Activated naive CD8-positive, alpha-beta T cell treated with anti-CD3 and anti-CD28 coated beads, Interleukin-2, amount 50 U/mL, for 24 hours (primary cell): ENCODE measurements at regions not wholly inside any gene's neighbourhood (a gene's known extent, or its start where the extent isn't known, plus 50 kb on each side); places are given as distances from the start of the nearest gene placed in this dataset.

Experiments
- ATAC-seq: fragments of 150-1000 bp; cut with Tn5 transposase; one replicate; pipeline ENCODE4 v1.10.0; 2021
- DNase-seq: peaks from one replicate; pipeline ENCODE4 v3.0.0; 2021
- H3K27ac Mint-ChIP-seq: one replicate; pipeline ENCODE4 v1.8.0; 2021; ENCODE audit warnings: mild to moderate bottlenecking, mixed read lengths
- H3K27me3 Mint-ChIP-seq: one replicate; pipeline ENCODE4 v1.8.0; 2021; ENCODE audit warnings: mixed read lengths
- H3K36me3 Mint-ChIP-seq: one replicate; pipeline ENCODE4 v1.8.0; 2021; ENCODE audit warnings: low read depth, mixed read lengths
- H3K4me1 Mint-ChIP-seq: one replicate; pipeline ENCODE4 v1.8.0; 2021; ENCODE audit warnings: mixed read lengths
- H3K4me3 Mint-ChIP-seq: one replicate; pipeline ENCODE4 v1.8.0; 2021; ENCODE audit warnings: mild to moderate bottlenecking, moderate library complexity, mixed read lengths
- H3K9me3 Mint-ChIP-seq: one replicate; pipeline ENCODE4 v1.8.0; 2021; ENCODE audit warnings: mixed read lengths

- Mint-ChIP-seq H3K36me3 (no peaks in the 10 kb centered on the region), H3K27me3 (no peaks in the 10 kb centered on the region), H3K27ac (no peak overlapping the region), H3K4me1 (no peaks in the 10 kb centered on the region), H3K4me3 (no peak overlapping the region), H3K9me3 (peaks cover 26% of the 10 kb centered on the region)
- ATAC-seq (no peak), DNase-seq (no peak)
Observed at GRCh38 chr16:64410306-64410705, 711.6 kb downstream of the CDH11 start.

- Mint-ChIP-seq H3K27me3 (no peaks in the 10 kb centered on the region), H3K9me3 (peaks cover 26% of the 10 kb centered on the region), H3K36me3 (no peaks in the 10 kb centered on the region), H3K4me1 (no peaks in the 10 kb centered on the region), H3K27ac (no peak overlapping the region), H3K4me3 (no peak overlapping the region)
- ATAC-seq, result no peak
- no peak for DNase-seq
Observed at GRCh38 chr16:64409783-64410210, 712.1 kb downstream of the CDH11 start.

GRCh38 chr16:64408699-64409098 lies 713.2 kb downstream of the CDH11 start:
- no peaks in the 10 kb centered on the region for H3K27me3 Mint-ChIP-seq
- ATAC-seq (no peak), DNase-seq (no peak)
- peaks cover 26% of the 10 kb centered on the region for H3K9me3 Mint-ChIP-seq
- H3K27ac Mint-ChIP-seq, result no peak overlapping the region
- H3K4me1 Mint-ChIP-seq, result no peaks in the 10 kb centered on the region
- H3K4me3 Mint-ChIP-seq, result no peak overlapping the region
- H3K36me3 Mint-ChIP-seq, result no peaks in the 10 kb centered on the region

- no peaks in the 10 kb centered on the region for H3K27me3 Mint-ChIP-seq
- no peak for ATAC-seq
Observed at GRCh38 chr16:64406770-64407181, 715.1 kb downstream of the CDH11 start.

GRCh38 chr16:64403352-64403751 lies 718.5 kb downstream of the CDH11 start:
- Mint-ChIP-seq H3K36me3 (no peaks in the 10 kb centered on the region), H3K4me3 (no peak overlapping the region), H3K4me1 (no peaks in the 10 kb centered on the region), H3K27ac (no peak overlapping the region), H3K9me3 (peaks cover 13% of the 10 kb centered on the region), H3K27me3 (no peaks in the 10 kb centered on the region)
- ATAC-seq (no peak), DNase-seq (no peak)

More at GRCh38 chr16:64406770-64407181, 715.1 kb downstream of the CDH11 start:
- Mint-ChIP-seq H3K9me3 (peaks cover 22% of the 10 kb centered on the region), H3K36me3 (no peaks in the 10 kb centered on the region), H3K27ac (no peak overlapping the region), H3K4me1 (no peaks in the 10 kb centered on the region), H3K4me3 (no peak overlapping the region)
- DNase-seq, result no peak

- DNase-seq (no peak), ATAC-seq (no peak)
- no peaks in the 10 kb centered on the region for H3K36me3 Mint-ChIP-seq
- H3K27ac Mint-ChIP-seq, result no peak overlapping the region
- H3K4me3 Mint-ChIP-seq, result no peak overlapping the region
- H3K27me3 Mint-ChIP-seq, result no peaks in the 10 kb centered on the region
- H3K9me3 Mint-ChIP-seq, result peaks cover 9% of the 10 kb centered on the region
- H3K4me1 Mint-ChIP-seq, result no peaks in the 10 kb centered on the region
Observed at GRCh38 chr16:64398793-64399192, 723.1 kb downstream of the CDH11 start.

GRCh38 chr16:64397945-64398508 lies 723.8 kb downstream of the CDH11 start:
- Mint-ChIP-seq H3K4me1 (no peaks in the 10 kb centered on the region), H3K9me3 (peaks cover 6% of the 10 kb centered on the region), H3K4me3 (no peak overlapping the region), H3K27ac (no peak overlapping the region), H3K27me3 (no peaks in the 10 kb centered on the region), H3K36me3 (no peaks in the 10 kb centered on the region)
- ATAC-seq, result no peak
- DNase-seq, result no peak

- Mint-ChIP-seq H3K27me3 (no peaks in the 10 kb centered on the region), H3K4me1 (no peaks in the 10 kb centered on the region), H3K27ac (no peak overlapping the region), H3K36me3 (no peaks in the 10 kb centered on the region), H3K4me3 (no peak overlapping the region), H3K9me3 (peaks cover 3% of the 10 kb centered on the region)
- DNase-seq (no peak), ATAC-seq (no peak)
Observed at GRCh38 chr16:64397042-64397441, 724.8 kb downstream of the CDH11 start.

- no peak for ATAC-seq
- H3K4me1 Mint-ChIP-seq, result no peaks in the 10 kb centered on the region
- no peak overlapping the region for H3K4me3 Mint-ChIP-seq
- H3K27me3 Mint-ChIP-seq, result no peaks in the 10 kb centered on the region
- no peak overlapping the region for H3K27ac Mint-ChIP-seq
- peaks cover 12% of the 10 kb centered on the region for H3K9me3 Mint-ChIP-seq
- no peak for DNase-seq
- no peaks in the 10 kb centered on the region for H3K36me3 Mint-ChIP-seq
Observed at GRCh38 chr16:64394061-64394460, 727.8 kb downstream of the CDH11 start.

- DNase-seq (no peak), ATAC-seq (no peak)
- H3K27ac Mint-ChIP-seq, result no peak overlapping the region
- H3K9me3 Mint-ChIP-seq, result peaks cover 17% of the 10 kb centered on the region
- H3K36me3 Mint-ChIP-seq, result no peaks in the 10 kb centered on the region
- H3K4me1 Mint-ChIP-seq, result no peaks in the 10 kb centered on the region
- no peaks in the 10 kb centered on the region for H3K27me3 Mint-ChIP-seq
- no peak overlapping the region for H3K4me3 Mint-ChIP-seq
Observed at GRCh38 chr16:64392456-64392855, 729.4 kb downstream of the CDH11 start.

- H3K27ac Mint-ChIP-seq, result no peak overlapping the region
- peaks cover 19% of the 10 kb centered on the region for H3K9me3 Mint-ChIP-seq
- no peak for DNase-seq
- no peak for ATAC-seq
- H3K4me3 Mint-ChIP-seq, result no peak overlapping the region
- no peaks in the 10 kb centered on the region for H3K36me3 Mint-ChIP-seq
- no peaks in the 10 kb centered on the region for H3K4me1 Mint-ChIP-seq
- no peaks in the 10 kb centered on the region for H3K27me3 Mint-ChIP-seq
Observed at GRCh38 chr16:64391063-64391600, 730.7 kb downstream of the CDH11 start.

GRCh38 chr16:64390102-64390501 lies 731.8 kb downstream of the CDH11 start:
- Mint-ChIP-seq H3K4me1 (no peaks in the 10 kb centered on the region), H3K4me3 (no peak overlapping the region), H3K27ac (no peak overlapping the region), H3K9me3 (peaks cover 21% of the 10 kb centered on the region), H3K27me3 (no peaks in the 10 kb centered on the region), H3K36me3 (no peaks in the 10 kb centered on the region)
- ATAC-seq (no peak), DNase-seq (no peak)

- peaks cover 13% of the 10 kb centered on the region for H3K9me3 Mint-ChIP-seq
- H3K36me3 Mint-ChIP-seq, result no peaks in the 10 kb centered on the region
- no peak for DNase-seq
- ATAC-seq, result no peak
- no peaks in the 10 kb centered on the region for H3K4me1 Mint-ChIP-seq
- H3K27ac Mint-ChIP-seq, result no peak overlapping the region
- no peak overlapping the region for H3K4me3 Mint-ChIP-seq
- H3K27me3 Mint-ChIP-seq, result no peaks in the 10 kb centered on the region
Observed at GRCh38 chr16:64384636-64385035, 737.2 kb downstream of the CDH11 start.

GRCh38 chr16:64381979-64382378 lies 739.9 kb downstream of the CDH11 start:
- Mint-ChIP-seq H3K9me3 (peaks cover 20% of the 10 kb centered on the region), H3K4me3 (no peak overlapping the region), H3K36me3 (no peaks in the 10 kb centered on the region), H3K27ac (no peak overlapping the region), H3K4me1 (no peaks in the 10 kb centered on the region), H3K27me3 (no peaks in the 10 kb centered on the region)
- ATAC-seq, result no peak
- no peak for DNase-seq

- Mint-ChIP-seq H3K27me3 (no peaks in the 10 kb centered on the region), H3K36me3 (no peaks in the 10 kb centered on the region), H3K4me3 (no peak overlapping the region), H3K27ac (no peak overlapping the region), H3K9me3 (peaks cover 11% of the 10 kb centered on the region), H3K4me1 (no peaks in the 10 kb centered on the region)
- DNase-seq, result no peak
- no peak for ATAC-seq
Observed at GRCh38 chr16:64380751-64381150, 741.1 kb downstream of the CDH11 start.
